ENCODE measurements at regions not wholly inside any gene's neighbourhood (a gene's known extent, or its start where the extent isn't known, plus 50 kb on each side); places are given as distances from the start of the nearest gene placed in this dataset.

DNA sequence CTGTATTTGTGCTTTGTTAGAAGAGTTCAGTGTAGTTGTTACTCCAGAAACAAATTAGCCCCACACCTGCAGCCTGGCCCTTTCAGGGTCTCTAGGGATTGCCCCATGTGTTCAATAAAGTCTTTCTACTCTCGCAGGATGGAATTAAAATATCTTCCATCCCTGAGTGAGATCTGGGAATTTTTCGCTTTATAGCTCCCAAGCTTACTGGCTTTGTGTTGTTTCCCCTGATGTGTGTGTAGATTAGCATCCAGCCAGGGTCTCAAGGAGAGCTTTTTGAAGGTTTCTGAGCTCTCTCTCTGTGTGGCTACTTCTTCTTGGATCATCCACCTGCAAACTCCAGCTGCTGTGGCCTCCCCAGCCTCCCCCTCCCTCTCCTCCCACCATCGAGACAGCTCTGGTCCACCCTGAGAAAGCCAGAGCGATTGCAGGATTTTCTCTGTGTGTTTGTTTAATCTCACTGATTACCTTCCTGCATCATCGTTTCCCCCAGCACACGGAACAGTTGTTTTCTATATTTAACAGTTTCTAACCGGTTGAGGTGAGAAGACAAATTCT, 553.5 kb downstream of the TBC1D22A start:
- FAIRE-seq (no peak), DNase-seq (ENCODE audit: low read depth) (no peak)
- H3K27me3 ChIP-seq (ENCODE audit: control insufficient read depth, insufficient read depth, low read length): no peaks in the 10 kb centered on the region
- H3K4me3 ChIP-seq (ENCODE audit: low read depth, low read length): no peak overlapping the region
- no peaks in the 10 kb centered on the region for H3K36me3 ChIP-seq (ENCODE audit: control insufficient read depth, insufficient read depth, low read length)
- TF ChIP-seq, protein P1, sequence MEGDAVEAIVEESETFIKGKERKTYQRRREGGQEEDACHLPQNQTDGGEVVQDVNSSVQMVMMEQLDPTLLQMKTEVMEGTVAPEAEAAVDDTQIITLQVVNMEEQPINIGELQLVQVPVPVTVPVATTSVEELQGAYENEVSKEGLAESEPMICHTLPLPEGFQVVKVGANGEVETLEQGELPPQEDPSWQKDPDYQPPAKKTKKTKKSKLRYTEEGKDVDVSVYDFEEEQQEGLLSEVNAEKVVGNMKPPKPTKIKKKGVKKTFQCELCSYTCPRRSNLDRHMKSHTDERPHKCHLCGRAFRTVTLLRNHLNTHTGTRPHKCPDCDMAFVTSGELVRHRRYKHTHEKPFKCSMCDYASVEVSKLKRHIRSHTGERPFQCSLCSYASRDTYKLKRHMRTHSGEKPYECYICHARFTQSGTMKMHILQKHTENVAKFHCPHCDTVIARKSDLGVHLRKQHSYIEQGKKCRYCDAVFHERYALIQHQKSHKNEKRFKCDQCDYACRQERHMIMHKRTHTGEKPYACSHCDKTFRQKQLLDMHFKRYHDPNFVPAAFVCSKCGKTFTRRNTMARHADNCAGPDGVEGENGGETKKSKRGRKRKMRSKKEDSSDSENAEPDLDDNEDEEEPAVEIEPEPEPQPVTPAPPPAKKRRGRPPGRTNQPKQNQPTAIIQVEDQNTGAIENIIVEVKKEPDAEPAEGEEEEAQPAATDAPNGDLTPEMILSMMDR (IDR thresholded peaks at IDR 0.05; ENCODE audit: insufficient read depth, low read length, severe bottlenecking): no peak

DNA sequence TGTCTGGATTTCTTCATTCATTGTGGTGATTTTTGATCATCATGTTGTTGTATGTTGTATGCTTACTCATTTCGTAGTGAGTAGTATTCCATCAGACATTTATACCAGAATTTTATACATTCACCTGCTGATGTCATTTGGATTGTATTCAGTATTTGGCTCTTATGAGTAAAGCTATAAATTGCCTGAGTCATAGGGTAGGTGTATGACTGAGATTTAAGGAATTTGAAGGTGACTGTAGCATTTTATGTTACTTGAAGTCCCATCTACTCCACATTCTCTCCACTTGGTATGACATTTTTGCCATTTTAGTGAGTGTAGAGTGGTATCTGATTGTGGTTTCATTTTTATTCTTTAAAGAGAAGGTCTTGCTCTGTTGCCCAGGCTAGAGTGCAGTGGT, 548.2 kb downstream of the TBC1D22A start:
- Histone ChIP-seq H3K27me3 (ENCODE audit: control insufficient read depth, insufficient read depth, low read length) (no peaks in the 10 kb centered on the region), H3K36me3 (ENCODE audit: control insufficient read depth, insufficient read depth, low read length) (no peaks in the 10 kb centered on the region), H3K4me3 (ENCODE audit: low read depth, low read length) (no peak overlapping the region)
- TF ChIP-seq, protein P1 (IDR thresholded peaks at IDR 0.05; ENCODE audit: insufficient read depth, low read length, severe bottlenecking): no peak
- no peak for FAIRE-seq
- peak; percentile 68 for DNase-seq (ENCODE audit: low read depth)

DNA sequence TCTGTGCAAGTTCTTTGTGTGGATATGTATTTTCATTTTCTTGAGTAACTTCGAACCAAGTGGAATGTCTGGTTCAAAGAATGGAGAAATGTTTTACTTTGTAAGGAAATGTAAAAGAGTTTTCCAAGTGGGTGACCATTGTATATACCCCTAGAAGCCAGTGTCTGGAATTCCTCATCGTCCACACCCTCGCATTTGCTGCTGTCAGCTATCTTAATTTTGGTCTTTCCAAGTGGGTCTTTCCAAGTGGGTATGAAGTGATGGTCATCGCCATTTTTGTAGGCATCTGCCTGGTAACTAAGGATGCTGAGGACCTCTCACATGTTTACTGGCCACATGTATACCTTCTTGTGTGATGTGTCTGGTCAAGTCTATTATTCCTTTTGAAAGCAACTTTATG, 547.5 kb downstream of the TBC1D22A start:
- H3K27me3 ChIP-seq (ENCODE audit: control insufficient read depth, insufficient read depth, low read length): no peaks in the 10 kb centered on the region
- no peak overlapping the region for H3K4me3 ChIP-seq (ENCODE audit: low read depth, low read length)
- FAIRE-seq (no peak), DNase-seq (ENCODE audit: low read depth) (no peak)
- H3K36me3 ChIP-seq (ENCODE audit: control insufficient read depth, insufficient read depth, low read length): no peaks in the 10 kb centered on the region
- TF ChIP-seq, protein P1 (IDR thresholded peaks at IDR 0.05; ENCODE audit: insufficient read depth, low read length, severe bottlenecking): no peak

DNA sequence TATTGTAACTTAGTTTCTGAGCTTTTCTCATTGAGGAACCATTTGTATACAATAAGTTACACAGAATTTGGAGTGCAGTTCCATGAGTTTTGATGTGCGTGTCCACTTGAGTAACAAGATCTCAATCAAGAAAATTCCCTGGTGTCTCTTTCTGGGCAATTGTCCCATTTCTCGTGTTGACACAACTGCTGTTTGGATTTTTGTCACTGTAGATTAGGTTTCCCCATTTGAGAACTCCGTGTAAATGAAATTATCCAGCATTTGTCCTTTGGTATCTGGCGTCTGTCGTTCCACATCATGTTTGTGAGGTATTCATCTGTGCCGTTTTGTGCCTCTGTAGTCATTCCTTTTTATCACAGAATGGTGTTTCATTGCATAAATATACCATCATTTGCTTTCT, 547.0 kb downstream of the TBC1D22A start:
- TF ChIP-seq, protein P1 (IDR thresholded peaks at IDR 0.05; ENCODE audit: insufficient read depth, low read length, severe bottlenecking): no peak
- FAIRE-seq (no peak), DNase-seq (ENCODE audit: low read depth) (no peak)
- Histone ChIP-seq H3K27me3 (ENCODE audit: control insufficient read depth, insufficient read depth, low read length) (no peaks in the 10 kb centered on the region), H3K36me3 (ENCODE audit: control insufficient read depth, insufficient read depth, low read length) (no peaks in the 10 kb centered on the region), H3K4me3 (ENCODE audit: low read depth, low read length) (no peak overlapping the region)

DNA sequence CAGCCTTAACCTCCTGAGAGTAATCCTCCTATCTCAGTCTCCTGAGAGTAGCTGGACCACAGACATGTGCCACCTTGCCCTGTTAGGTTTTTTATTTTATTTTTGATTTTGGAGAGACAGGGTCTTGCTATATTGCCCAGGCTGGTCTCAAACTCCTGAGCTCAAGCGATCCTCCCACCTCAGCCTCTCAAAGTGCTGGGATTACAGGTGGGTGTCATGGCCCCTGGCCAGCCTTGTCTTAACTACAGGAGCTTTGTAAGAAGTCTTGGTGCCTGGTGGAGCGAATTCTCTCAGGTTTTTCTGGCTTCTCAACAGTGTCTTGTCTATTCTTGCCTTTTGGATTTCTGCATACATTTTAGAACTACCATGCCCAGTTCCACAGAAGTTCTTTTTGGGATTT, 546.4 kb downstream of the TBC1D22A start:
- FAIRE-seq (no peak), DNase-seq (ENCODE audit: low read depth) (no peak)
- TF ChIP-seq, protein P1 (IDR thresholded peaks at IDR 0.05; ENCODE audit: insufficient read depth, low read length, severe bottlenecking): no peak
- Histone ChIP-seq H3K27me3 (ENCODE audit: control insufficient read depth, insufficient read depth, low read length) (no peaks in the 10 kb centered on the region), H3K36me3 (ENCODE audit: control insufficient read depth, insufficient read depth, low read length) (no peaks in the 10 kb centered on the region), H3K4me3 (ENCODE audit: low read depth, low read length) (no peak overlapping the region)

DNA sequence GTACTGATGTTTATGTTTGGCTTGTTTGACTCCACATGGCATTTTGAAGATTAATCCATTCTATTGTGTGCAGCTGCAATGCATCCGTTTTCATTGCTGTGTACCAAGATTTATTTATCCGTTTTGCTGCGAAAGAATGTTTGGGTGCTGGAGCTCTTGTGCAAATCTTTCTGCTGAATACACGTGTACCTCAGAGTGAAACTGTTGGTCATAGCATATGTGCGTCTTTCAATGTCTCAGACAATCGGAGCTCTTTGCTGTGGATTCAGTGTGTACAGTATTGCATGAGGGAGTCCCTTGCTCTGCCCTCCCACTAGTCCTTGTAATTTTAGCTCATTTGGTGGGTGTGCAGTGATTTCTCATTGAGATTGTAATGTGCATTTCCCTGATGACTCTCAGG, 545.4 kb downstream of the TBC1D22A start:
- peak; percentile 32 for FAIRE-seq
- DNase-seq (ENCODE audit: low read depth): no peak
- Histone ChIP-seq H3K27me3 (ENCODE audit: control insufficient read depth, insufficient read depth, low read length) (no peaks in the 10 kb centered on the region), H3K4me3 (ENCODE audit: low read depth, low read length) (no peak overlapping the region), H3K36me3 (ENCODE audit: control insufficient read depth, insufficient read depth, low read length) (no peaks in the 10 kb centered on the region)
- TF ChIP-seq, protein P1 (IDR thresholded peaks at IDR 0.05; ENCODE audit: insufficient read depth, low read length, severe bottlenecking): no peak

Data from bronchial epithelial cell (primary cell).